22Rv1 (cell line): ENCODE measurements at regions not wholly inside any gene's neighbourhood (a gene's known extent, or its start where the extent isn't known, plus 50 kb on each side); places are given as distances from the start of the nearest gene placed in this dataset.

Experiments
- CTCF ChIP-seq: fragments of 450-650 bp; IDR thresholded peaks from 2 replicates; pipeline ENCODE4 v1.5.1; 2017; ENCODE audit warnings: mild to moderate bottlenecking
- ZFX ChIP-seq: fragments of 450-650 bp; IDR thresholded peaks from 2 replicates; pipeline ENCODE4 v1.6.1; 2017; ENCODE audit warnings: antibody characterized with exemption, borderline replicate concordance

- TF ChIP-seq CTCF (no peak), ZFX (no peak)
Measured at GRCh38 chr11:37527545-37527944, 929.5 kb upstream of the RAG2 start.
